HCT116 (cell line): ENCODE measurements at regions not wholly inside any gene's neighbourhood (a gene's known extent, or its start where the extent isn't known, plus 50 kb on each side); places are given as distances from the start of the nearest gene placed in this dataset.
"Not testable (repeated sequence)": the region's sequence is repeated elsewhere in the genome, so short reads cannot be mapped to it uniquely, and the experiment has no call there.

Source experiments
- ATAC-seq: fragments of 200-7000 bp; cut with Tn5 transposase; 2 replicates; pipeline ENCODE4 v1.9.1; 2020; ENCODE audit warnings: mild to moderate bottlenecking, moderate library complexity
- BruUV-seq: library from RNA; stranded (reverse); fragments of 400-500 nt; replicated peaks from 2 replicates; lab custom pipeline; 2021; lab: Mats Ljungman, UMichigan
- CTCF ChIA-PET: fragments of 300-600 bp; sonication (Branson Sonifier 250); formaldehyde crosslinking; loops from one replicate; lab custom pipeline; 2021; ENCODE audit warnings: antibody characterized with exemption; lab: Charles Lee
- POLR2A ChIA-PET: fragments of 300-600, 350-600 bp; sonication (Branson Sonifier 250); formaldehyde crosslinking; loops from one replicate; lab custom pipeline; 2021; ENCODE audit warnings: antibody characterized with exemption; lab: Charles Lee
- RAD21 ChIA-PET, 2 experiments: fragments of 300-600 bp; sonication (Branson Sonifier 250); formaldehyde crosslinking; loops; one replicate each; lab custom pipeline; 2023; ENCODE audit warnings: low total read pairs in 2 of 2; ENCODE audit not compliant: uncharacterized antibody in 2 of 2, unreplicated experiment in 2 of 2, low non-redundant PET in 1 of 2; lab: Charles Lee
- DNase-seq: peaks from one replicate; pipeline ENCODE4 v3.0.0-alpha.2; 2010; ENCODE audit warnings: low read depth, low spot score
- H2AFZ ChIP-seq: fragments of 200-600 bp; shearing (Covaris generic), sonication (generic); 2 replicates; pipeline ENCODE4 v1.6.1; 2017; ENCODE audit warnings: low read depth, mixed run types, mixed read lengths, antibody characterized with exemption, low read length; ENCODE audit not compliant: poor library complexity, severe bottlenecking
- H3K27ac ChIP-seq: 2 replicates; pipeline ENCODE4 v1.5.1; 2012; ENCODE audit warnings: low read depth, low read length
- H3K27me3 ChIP-seq: fragments of 200-600 bp; sonication (generic); 2 replicates; pipeline ENCODE4 v1.6.1; 2016; ENCODE audit warnings: mixed run types, low read length, mixed read lengths; ENCODE audit not compliant: insufficient read depth
- H3K36me3 ChIP-seq, 2 experiments: fragments of 200-500 bp in 1 of 2; fragments of 200-600 bp in 1 of 2; sonication (Bioruptor generic) in 1 of 2; sonication (generic) in 1 of 2; 2 replicates each; pipeline versions ENCODE4 v1.5.1 to v1.6.1; 2014 to 2016; ENCODE audit warnings: low read length in 2 of 2, inconsistent platforms in 1 of 2, mixed read lengths in 1 of 2, mixed run types in 1 of 2; ENCODE audit not compliant: insufficient read depth in 2 of 2, control insufficient read depth in 1 of 2
- H3K4me1 ChIP-seq, 2 experiments: fragments of 200-600 bp in 1 of 2; sonication (generic) in 1 of 2; 2 replicates each; pipeline versions ENCODE4 v1.5.1 to v1.6.1; 2012 to 2017; ENCODE audit warnings: low read length in 2 of 2, inconsistent platforms in 1 of 2, mild to moderate bottlenecking in 1 of 2, mixed read lengths in 1 of 2, mixed run types in 1 of 2, moderate library complexity in 1 of 2; ENCODE audit not compliant: insufficient read depth in 2 of 2, control insufficient read depth in 1 of 2
- H3K4me2 ChIP-seq: fragments of 200-600 bp; sonication (generic); 2 replicates; pipeline ENCODE4 v1.6.1; 2017; ENCODE audit warnings: mixed run types, low read length, mixed read lengths
- H3K4me3 ChIP-seq, 2 experiments: fragments of 200-600 bp in 1 of 2; sonication (generic) in 1 of 2; replicated peaks in 1 of 2; 2 replicates each; pipeline ENCODE4 v1.5.1; 2011 to 2016; ENCODE audit warnings: low read length in 2 of 2, control low read depth in 1 of 2, low read depth in 1 of 2, mild to moderate bottlenecking in 1 of 2, mixed read lengths in 1 of 2, mixed run types in 1 of 2
- H3K79me2 ChIP-seq: fragments of 200-600 bp; sonication (generic); 2 replicates; pipeline ENCODE4 v1.6.1; 2017; ENCODE audit warnings: mild to moderate bottlenecking, mixed run types, low read length, moderate library complexity, mixed read lengths; ENCODE audit not compliant: insufficient read depth
- H3K9ac ChIP-seq: fragments of 200-600 bp; sonication (generic); 2 replicates; pipeline ENCODE4 v1.6.1; 2016; ENCODE audit warnings: low read length, mixed read lengths
- H3K9me2 ChIP-seq: fragments of 200-600 bp; sonication (generic), shearing (Covaris generic); 2 replicates; pipeline ENCODE4 v1.6.1; 2017; ENCODE audit warnings: mixed run types, mild to moderate bottlenecking, moderate library complexity; ENCODE audit not compliant: insufficient read depth
- H3K9me3 ChIP-seq, 2 experiments: fragments of 200-500 bp in 1 of 2; fragments of 200-600 bp in 1 of 2; sonication (Bioruptor generic) in 1 of 2; sonication (generic) in 1 of 2; 2 replicates each; pipeline ENCODE4 v1.6.1; 2014 to 2017; ENCODE audit warnings: low read length in 2 of 2, mixed read lengths in 2 of 2, inconsistent platforms in 1 of 2, low read depth in 1 of 2, mild to moderate bottlenecking in 1 of 2, mixed run types in 1 of 2, moderate library complexity in 1 of 2; ENCODE audit not compliant: control insufficient read depth in 1 of 2, insufficient read depth in 1 of 2
- H4K20me1 ChIP-seq: fragments of 200-600 bp; sonication (generic), shearing (Covaris generic); 2 replicates; pipeline ENCODE4 v1.6.1; 2017; ENCODE audit warnings: mixed run types, mild to moderate bottlenecking, moderate library complexity; ENCODE audit not compliant: insufficient read depth
- CBX3 ChIP-seq: IDR thresholded peaks from 2 replicates; pipeline ENCODE4 v1.6.1; 2012; ENCODE audit warnings: low read depth
- ELF1 ChIP-seq: IDR thresholded peaks from 2 replicates; pipeline ENCODE4 v1.6.1; 2012; ENCODE audit warnings: low read depth, borderline replicate concordance
- EZH2 ChIP-seq: fragments of 200-600 bp; sonication (generic); IDR thresholded peaks from 2 replicates; pipeline ENCODE4 v1.6.1; 2017; ENCODE audit warnings: antibody characterized with exemption, mixed run types
- JUND ChIP-seq: IDR thresholded peaks from 2 replicates; pipeline ENCODE4 v1.6.1; 2012
- POLR2A ChIP-seq: IDR thresholded peaks from 2 replicates; pipeline ENCODE4 v1.7.0; 2011; ENCODE audit warnings: borderline replicate concordance; ENCODE audit not compliant: insufficient read depth, insufficient read length; ENCODE audit errors: extremely low read depth
- SIN3A ChIP-seq: IDR thresholded peaks from 2 replicates; pipeline ENCODE4 v1.6.1; 2012; ENCODE audit warnings: low read depth
- intact Hi-C: fragments of 100-400 bp; cut with micrococcal nuclease; formaldehyde crosslinking; loops from 2 replicates; pipeline ENCODE4 v1.10.0; 2022
- TF ChIP-seq, protein P1 (sequence below), 3 experiments: fragments of 200-600 bp in 1 of 3; sonication (generic) in 1 of 3; IDR thresholded peaks in 2 of 3; conservative IDR thresholded peaks in 1 of 3; 2 replicates each; pipeline ENCODE4 v1.5.1; 2012 to 2017; ENCODE audit warnings: low read depth in 2 of 3, low read length in 2 of 3, antibody characterized with exemption in 1 of 3, borderline replicate concordance in 1 of 3, control low read depth in 1 of 3, mild to moderate bottlenecking in 1 of 3, mixed read lengths in 1 of 3, mixed run types in 1 of 3, moderate library complexity in 1 of 3; ENCODE audit not compliant: insufficient read depth in 1 of 3
- TF ChIP-seq, protein P2 (sequence below): IDR thresholded peaks from 2 replicates; pipeline ENCODE4 v1.6.1; 2012
- TF ChIP-seq, protein P3 (sequence below): IDR thresholded peaks from 2 replicates; pipeline ENCODE4 v1.6.1; 2012; ENCODE audit warnings: low read depth

DNA sequence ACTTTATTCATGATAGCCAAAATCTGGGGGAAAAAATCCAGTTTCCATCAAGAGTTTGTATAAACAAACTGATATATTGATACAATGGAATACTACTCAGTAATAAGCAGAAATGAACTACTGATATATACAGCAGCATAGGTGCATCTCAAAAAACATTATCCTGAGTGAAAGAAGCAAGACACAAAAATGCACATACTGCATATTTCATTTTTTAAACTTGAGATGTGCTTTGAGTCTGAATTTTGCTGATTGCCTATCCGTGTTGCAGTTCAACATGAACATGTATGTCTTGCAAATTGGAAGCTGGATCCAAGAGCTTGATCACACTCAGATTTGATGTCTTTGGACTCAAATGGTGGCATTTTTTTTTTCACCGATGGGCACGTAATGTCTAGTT lies 132.4 kb downstream of the TSEN15 start:
- Histone ChIP-seq H3K27me3 (no peaks in the 10 kb centered on the region), H3K27ac (no peak overlapping the region), H3K9me3 (no peaks in the 10 kb centered on the region), H3K9ac (no peak overlapping the region), H3K36me3 (no peaks in the 10 kb centered on the region), H3K79me2 (no peaks in the 10 kb centered on the region), H3K4me2 (no peak overlapping the region), H2AFZ (no peak overlapping the region), H3K4me3 (no peak overlapping the region), H3K4me1 (no peaks in the 10 kb centered on the region), H3K9me2 (no peaks in the 10 kb centered on the region), H4K20me1 (no peaks in the 10 kb centered on the region)
- BruUV-seq, result no TSS peak
- DNase-seq (no peak), ATAC-seq (no peak)
- POLR2A ChIA-PET, result no interaction called here
- intact Hi-C loops, result no loop called here
- RAD21 ChIA-PET, result no interaction called here
- TF ChIP-seq CBX3 (no peak), EZH2 (no peak), SIN3A (no peak), JUND (no peak), POLR2A (no peak), ELF1 (no peak)
- TF ChIP-seq, protein P1, sequence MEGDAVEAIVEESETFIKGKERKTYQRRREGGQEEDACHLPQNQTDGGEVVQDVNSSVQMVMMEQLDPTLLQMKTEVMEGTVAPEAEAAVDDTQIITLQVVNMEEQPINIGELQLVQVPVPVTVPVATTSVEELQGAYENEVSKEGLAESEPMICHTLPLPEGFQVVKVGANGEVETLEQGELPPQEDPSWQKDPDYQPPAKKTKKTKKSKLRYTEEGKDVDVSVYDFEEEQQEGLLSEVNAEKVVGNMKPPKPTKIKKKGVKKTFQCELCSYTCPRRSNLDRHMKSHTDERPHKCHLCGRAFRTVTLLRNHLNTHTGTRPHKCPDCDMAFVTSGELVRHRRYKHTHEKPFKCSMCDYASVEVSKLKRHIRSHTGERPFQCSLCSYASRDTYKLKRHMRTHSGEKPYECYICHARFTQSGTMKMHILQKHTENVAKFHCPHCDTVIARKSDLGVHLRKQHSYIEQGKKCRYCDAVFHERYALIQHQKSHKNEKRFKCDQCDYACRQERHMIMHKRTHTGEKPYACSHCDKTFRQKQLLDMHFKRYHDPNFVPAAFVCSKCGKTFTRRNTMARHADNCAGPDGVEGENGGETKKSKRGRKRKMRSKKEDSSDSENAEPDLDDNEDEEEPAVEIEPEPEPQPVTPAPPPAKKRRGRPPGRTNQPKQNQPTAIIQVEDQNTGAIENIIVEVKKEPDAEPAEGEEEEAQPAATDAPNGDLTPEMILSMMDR (IDR thresholded peaks at IDR 0.05 in 2 of 3, conservative IDR thresholded peaks at IDR 0.05 in 1 of 3; ENCODE audit: borderline replicate concordance in 1 of 3, insufficient read depth in 1 of 3, low read depth in 2 of 3, low read length in 2 of 3), result no peak
- TF ChIP-seq, protein P2, sequence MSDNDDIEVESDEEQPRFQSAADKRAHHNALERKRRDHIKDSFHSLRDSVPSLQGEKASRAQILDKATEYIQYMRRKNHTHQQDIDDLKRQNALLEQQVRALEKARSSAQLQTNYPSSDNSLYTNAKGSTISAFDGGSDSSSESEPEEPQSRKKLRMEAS, result no peak
- TF ChIP-seq, protein P3, sequence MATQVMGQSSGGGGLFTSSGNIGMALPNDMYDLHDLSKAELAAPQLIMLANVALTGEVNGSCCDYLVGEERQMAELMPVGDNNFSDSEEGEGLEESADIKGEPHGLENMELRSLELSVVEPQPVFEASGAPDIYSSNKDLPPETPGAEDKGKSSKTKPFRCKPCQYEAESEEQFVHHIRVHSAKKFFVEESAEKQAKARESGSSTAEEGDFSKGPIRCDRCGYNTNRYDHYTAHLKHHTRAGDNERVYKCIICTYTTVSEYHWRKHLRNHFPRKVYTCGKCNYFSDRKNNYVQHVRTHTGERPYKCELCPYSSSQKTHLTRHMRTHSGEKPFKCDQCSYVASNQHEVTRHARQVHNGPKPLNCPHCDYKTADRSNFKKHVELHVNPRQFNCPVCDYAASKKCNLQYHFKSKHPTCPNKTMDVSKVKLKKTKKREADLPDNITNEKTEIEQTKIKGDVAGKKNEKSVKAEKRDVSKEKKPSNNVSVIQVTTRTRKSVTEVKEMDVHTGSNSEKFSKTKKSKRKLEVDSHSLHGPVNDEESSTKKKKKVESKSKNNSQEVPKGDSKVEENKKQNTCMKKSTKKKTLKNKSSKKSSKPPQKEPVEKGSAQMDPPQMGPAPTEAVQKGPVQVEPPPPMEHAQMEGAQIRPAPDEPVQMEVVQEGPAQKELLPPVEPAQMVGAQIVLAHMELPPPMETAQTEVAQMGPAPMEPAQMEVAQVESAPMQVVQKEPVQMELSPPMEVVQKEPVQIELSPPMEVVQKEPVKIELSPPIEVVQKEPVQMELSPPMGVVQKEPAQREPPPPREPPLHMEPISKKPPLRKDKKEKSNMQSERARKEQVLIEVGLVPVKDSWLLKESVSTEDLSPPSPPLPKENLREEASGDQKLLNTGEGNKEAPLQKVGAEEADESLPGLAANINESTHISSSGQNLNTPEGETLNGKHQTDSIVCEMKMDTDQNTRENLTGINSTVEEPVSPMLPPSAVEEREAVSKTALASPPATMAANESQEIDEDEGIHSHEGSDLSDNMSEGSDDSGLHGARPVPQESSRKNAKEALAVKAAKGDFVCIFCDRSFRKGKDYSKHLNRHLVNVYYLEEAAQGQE, result no peak
- CTCF ChIA-PET, result no interaction called here

DNA sequence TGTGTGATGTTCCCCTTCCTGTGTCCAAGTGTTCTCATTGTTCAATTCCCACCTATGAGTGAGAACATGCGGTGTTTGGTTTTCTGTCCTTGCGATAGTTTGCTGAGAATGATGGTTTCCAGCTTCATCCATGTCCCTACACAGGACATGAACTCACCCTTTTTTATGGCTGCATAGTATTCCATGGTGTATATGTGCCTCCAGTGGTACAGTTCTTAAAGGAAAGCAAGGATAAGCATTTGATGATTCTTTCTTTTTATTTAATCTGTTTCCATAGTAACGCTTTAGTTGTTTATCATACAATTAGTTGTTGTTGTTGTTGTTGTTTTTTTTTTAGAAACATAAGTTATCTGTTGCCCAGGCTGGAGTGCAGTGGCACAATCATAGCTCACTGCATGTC lies 133.1 kb downstream of the TSEN15 start:
- POLR2A ChIA-PET, H3K9me3 ChIP-seq, BruUV-seq, DNase-seq, H3K9ac ChIP-seq, H4K20me1 ChIP-seq, intact Hi-C loops, H3K27me3 ChIP-seq, H3K9me2 ChIP-seq, H3K4me3 ChIP-seq, CTCF ChIA-PET, H3K4me2 ChIP-seq, H2AFZ ChIP-seq, H3K4me1 ChIP-seq, ATAC-seq, H3K79me2 ChIP-seq, RAD21 ChIA-PET, H3K36me3 ChIP-seq, H3K27ac ChIP-seq: not testable (repeated sequence)
